Chondrocyte (in vitro differentiated cells): ENCODE measurements at regions not wholly inside any gene's neighbourhood (a gene's known extent, or its start where the extent isn't known, plus 50 kb on each side); places are given as distances from the start of the nearest gene placed in this dataset.

Experiments
- DNase-seq: peaks from one replicate; pipeline ENCODE4 v3.0.0; 2021; ENCODE audit warnings: mixed read lengths, low spot score
- H3K27ac Mint-ChIP-seq: one replicate; pipeline ENCODE4 v1.8.0; 2021; ENCODE audit warnings: mild to moderate bottlenecking, moderate library complexity, mixed read lengths; ENCODE audit not compliant: unreplicated experiment
- H3K27me3 Mint-ChIP-seq: 2 replicates; pipeline ENCODE4 v1.8.0; 2021; ENCODE audit warnings: low read depth, mixed read lengths
- H3K36me3 Mint-ChIP-seq: 2 replicates; pipeline ENCODE4 v1.8.0; 2021; ENCODE audit warnings: low read depth, mixed read lengths
- H3K4me1 Mint-ChIP-seq: 2 replicates; pipeline ENCODE4 v1.8.0; 2021; ENCODE audit warnings: low read depth, mild to moderate bottlenecking, mixed read lengths
- H3K4me3 Mint-ChIP-seq: one replicate; pipeline ENCODE4 v1.8.0; 2021; ENCODE audit warnings: mild to moderate bottlenecking, moderate library complexity, mixed read lengths; ENCODE audit not compliant: unreplicated experiment
- H3K9me3 Mint-ChIP-seq: 2 replicates; pipeline ENCODE4 v1.8.0; 2021; ENCODE audit warnings: low read depth, mixed read lengths
- CTCF ChIP-seq: fragments of 200-600 bp; sonication (generic); IDR thresholded peaks from 2 replicates; pipeline ENCODE4 v1.5.0; 2021; ENCODE audit warnings: antibody characterized with exemption, mild to moderate bottlenecking, moderate library complexity

GRCh38 chr14:101044741-101045140 is 141.2 kb upstream of the RTL1 start:
- H3K36me3 Mint-ChIP-seq: no peaks in the 10 kb centered on the region
- no peaks in the 10 kb centered on the region for H3K27me3 Mint-ChIP-seq
- no peaks in the 10 kb centered on the region for H3K4me1 Mint-ChIP-seq
- H3K4me3 Mint-ChIP-seq: no peak overlapping the region
- H3K27ac Mint-ChIP-seq: no peak overlapping the region
- DNase-seq: no peak
- TF ChIP-seq CTCF: no peak
- H3K9me3 Mint-ChIP-seq: no peaks in the 10 kb centered on the region

- Mint-ChIP-seq H3K36me3 (no peaks in the 10 kb centered on the region), H3K4me3 (no peak overlapping the region), H3K27ac (no peak overlapping the region), H3K27me3 (no peaks in the 10 kb centered on the region), H3K9me3 (no peaks in the 10 kb centered on the region), H3K4me1 (no peaks in the 10 kb centered on the region)
- no peak for DNase-seq
- no peak for TF ChIP-seq CTCF
Measured at GRCh38 chr14:101045511-101045910, 142.0 kb upstream of the RTL1 start.

GRCh38 chr14:101046071-101046470 is 142.5 kb upstream of the RTL1 start:
- no peak for TF ChIP-seq CTCF
- Mint-ChIP-seq H3K27ac (no peak overlapping the region), H3K4me1 (no peaks in the 10 kb centered on the region), H3K9me3 (no peaks in the 10 kb centered on the region), H3K36me3 (no peaks in the 10 kb centered on the region), H3K27me3 (no peaks in the 10 kb centered on the region), H3K4me3 (no peak overlapping the region)
- DNase-seq: no peak

GRCh38 chr14:101047326-101047725 is 143.8 kb upstream of the RTL1 start:
- H3K4me1 Mint-ChIP-seq: no peaks in the 10 kb centered on the region
- no peaks in the 10 kb centered on the region for H3K36me3 Mint-ChIP-seq
- no peak for TF ChIP-seq CTCF
- H3K4me3 Mint-ChIP-seq: no peak overlapping the region
- H3K27me3 Mint-ChIP-seq: no peaks in the 10 kb centered on the region
- DNase-seq: no peak
- no peak overlapping the region for H3K27ac Mint-ChIP-seq
- no peaks in the 10 kb centered on the region for H3K9me3 Mint-ChIP-seq

GRCh38 chr14:101048766-101049165 is 145.2 kb upstream of the RTL1 start:
- no peaks in the 10 kb centered on the region for H3K4me1 Mint-ChIP-seq
- H3K4me3 Mint-ChIP-seq: no peak overlapping the region
- TF ChIP-seq CTCF: no peak
- H3K9me3 Mint-ChIP-seq: no peaks in the 10 kb centered on the region
- DNase-seq: no peak
- H3K27me3 Mint-ChIP-seq: no peaks in the 10 kb centered on the region
- no peak overlapping the region for H3K27ac Mint-ChIP-seq
- H3K36me3 Mint-ChIP-seq: peaks cover 2% of the 10 kb centered on the region
